HCT116 (cell line): ENCODE measurements at regions not wholly inside any gene's neighbourhood (a gene's known extent, or its start where the extent isn't known, plus 50 kb on each side); places are given as distances from the start of the nearest gene placed in this dataset.

Source experiments
- ATAC-seq: fragments of 200-7000 bp; cut with Tn5 transposase; 2 replicates; pipeline ENCODE4 v1.9.1; 2020; ENCODE audit warnings: mild to moderate bottlenecking, moderate library complexity
- BruUV-seq: library from RNA; stranded (reverse); fragments of 400-500 nt; replicated peaks from 2 replicates; lab custom pipeline; 2021; lab: Mats Ljungman, UMichigan
- CTCF ChIA-PET: fragments of 300-600 bp; sonication (Branson Sonifier 250); formaldehyde crosslinking; loops from one replicate; lab custom pipeline; 2021; ENCODE audit warnings: antibody characterized with exemption; lab: Charles Lee
- POLR2A ChIA-PET: fragments of 300-600, 350-600 bp; sonication (Branson Sonifier 250); formaldehyde crosslinking; loops from one replicate; lab custom pipeline; 2021; ENCODE audit warnings: antibody characterized with exemption; lab: Charles Lee
- RAD21 ChIA-PET, 2 experiments: fragments of 300-600 bp; sonication (Branson Sonifier 250); formaldehyde crosslinking; loops; one replicate each; lab custom pipeline; 2023; ENCODE audit warnings: low total read pairs in 2 of 2; ENCODE audit not compliant: uncharacterized antibody in 2 of 2, unreplicated experiment in 2 of 2, low non-redundant PET in 1 of 2; lab: Charles Lee
- DNase-seq: peaks from one replicate; pipeline ENCODE4 v3.0.0-alpha.2; 2010; ENCODE audit warnings: low read depth, low spot score
- H2AFZ ChIP-seq: fragments of 200-600 bp; shearing (Covaris generic), sonication (generic); 2 replicates; pipeline ENCODE4 v1.6.1; 2017; ENCODE audit warnings: low read depth, mixed run types, mixed read lengths, antibody characterized with exemption, low read length; ENCODE audit not compliant: poor library complexity, severe bottlenecking
- H3K27ac ChIP-seq: 2 replicates; pipeline ENCODE4 v1.5.1; 2012; ENCODE audit warnings: low read depth, low read length
- H3K27me3 ChIP-seq: fragments of 200-600 bp; sonication (generic); 2 replicates; pipeline ENCODE4 v1.6.1; 2016; ENCODE audit warnings: mixed run types, low read length, mixed read lengths; ENCODE audit not compliant: insufficient read depth
- H3K36me3 ChIP-seq, 2 experiments: fragments of 200-500 bp in 1 of 2; fragments of 200-600 bp in 1 of 2; sonication (Bioruptor generic) in 1 of 2; sonication (generic) in 1 of 2; 2 replicates each; pipeline versions ENCODE4 v1.5.1 to v1.6.1; 2014 to 2016; ENCODE audit warnings: low read length in 2 of 2, inconsistent platforms in 1 of 2, mixed read lengths in 1 of 2, mixed run types in 1 of 2; ENCODE audit not compliant: insufficient read depth in 2 of 2, control insufficient read depth in 1 of 2
- H3K4me1 ChIP-seq, 2 experiments: fragments of 200-600 bp in 1 of 2; sonication (generic) in 1 of 2; 2 replicates each; pipeline versions ENCODE4 v1.5.1 to v1.6.1; 2012 to 2017; ENCODE audit warnings: low read length in 2 of 2, inconsistent platforms in 1 of 2, mild to moderate bottlenecking in 1 of 2, mixed read lengths in 1 of 2, mixed run types in 1 of 2, moderate library complexity in 1 of 2; ENCODE audit not compliant: insufficient read depth in 2 of 2, control insufficient read depth in 1 of 2
- H3K4me2 ChIP-seq: fragments of 200-600 bp; sonication (generic); 2 replicates; pipeline ENCODE4 v1.6.1; 2017; ENCODE audit warnings: mixed run types, low read length, mixed read lengths
- H3K4me3 ChIP-seq, 2 experiments: fragments of 200-600 bp in 1 of 2; sonication (generic) in 1 of 2; replicated peaks in 1 of 2; 2 replicates each; pipeline ENCODE4 v1.5.1; 2011 to 2016; ENCODE audit warnings: low read length in 2 of 2, control low read depth in 1 of 2, low read depth in 1 of 2, mild to moderate bottlenecking in 1 of 2, mixed read lengths in 1 of 2, mixed run types in 1 of 2
- H3K79me2 ChIP-seq: fragments of 200-600 bp; sonication (generic); 2 replicates; pipeline ENCODE4 v1.6.1; 2017; ENCODE audit warnings: mild to moderate bottlenecking, mixed run types, low read length, moderate library complexity, mixed read lengths; ENCODE audit not compliant: insufficient read depth
- H3K9ac ChIP-seq: fragments of 200-600 bp; sonication (generic); 2 replicates; pipeline ENCODE4 v1.6.1; 2016; ENCODE audit warnings: low read length, mixed read lengths
- H3K9me2 ChIP-seq: fragments of 200-600 bp; sonication (generic), shearing (Covaris generic); 2 replicates; pipeline ENCODE4 v1.6.1; 2017; ENCODE audit warnings: mixed run types, mild to moderate bottlenecking, moderate library complexity; ENCODE audit not compliant: insufficient read depth
- H3K9me3 ChIP-seq, 2 experiments: fragments of 200-500 bp in 1 of 2; fragments of 200-600 bp in 1 of 2; sonication (Bioruptor generic) in 1 of 2; sonication (generic) in 1 of 2; 2 replicates each; pipeline ENCODE4 v1.6.1; 2014 to 2017; ENCODE audit warnings: low read length in 2 of 2, mixed read lengths in 2 of 2, inconsistent platforms in 1 of 2, low read depth in 1 of 2, mild to moderate bottlenecking in 1 of 2, mixed run types in 1 of 2, moderate library complexity in 1 of 2; ENCODE audit not compliant: control insufficient read depth in 1 of 2, insufficient read depth in 1 of 2
- H4K20me1 ChIP-seq: fragments of 200-600 bp; sonication (generic), shearing (Covaris generic); 2 replicates; pipeline ENCODE4 v1.6.1; 2017; ENCODE audit warnings: mixed run types, mild to moderate bottlenecking, moderate library complexity; ENCODE audit not compliant: insufficient read depth
- CEBPB ChIP-seq: IDR thresholded peaks from 2 replicates; pipeline ENCODE4 v1.6.1; 2012; ENCODE audit warnings: low read depth
- ELF1 ChIP-seq: IDR thresholded peaks from 2 replicates; pipeline ENCODE4 v1.6.1; 2012; ENCODE audit warnings: low read depth, borderline replicate concordance
- EZH2phosphoT487 ChIP-seq: fragments of 200-600 bp; IDR thresholded peaks from 2 replicates; pipeline ENCODE4 v1.6.1; 2018; ENCODE audit warnings: antibody characterized with exemption, borderline replicate concordance
- JUND ChIP-seq: IDR thresholded peaks from 2 replicates; pipeline ENCODE4 v1.6.1; 2012
- POLR2A ChIP-seq: IDR thresholded peaks from 2 replicates; pipeline ENCODE4 v1.7.0; 2011; ENCODE audit warnings: borderline replicate concordance; ENCODE audit not compliant: insufficient read depth, insufficient read length; ENCODE audit errors: extremely low read depth
- POLR2AphosphoS5 ChIP-seq: IDR thresholded peaks from 2 replicates; pipeline ENCODE4 v1.6.1; 2011; ENCODE audit warnings: mild to moderate bottlenecking, low read depth, low read length, moderate library complexity
- RAD21 ChIP-seq: IDR thresholded peaks from 2 replicates; pipeline ENCODE4 v1.6.1; 2012; ENCODE audit warnings: low read depth, mild to moderate bottlenecking
- TCF7L2 ChIP-seq: IDR thresholded peaks from 2 replicates; pipeline ENCODE4 v1.7.0; 2011; ENCODE audit warnings: borderline replicate concordance, inconsistent platforms; ENCODE audit not compliant: insufficient read depth, insufficient read length; ENCODE audit errors: extremely low read depth
- intact Hi-C: fragments of 100-400 bp; cut with micrococcal nuclease; formaldehyde crosslinking; loops from 2 replicates; pipeline ENCODE4 v1.10.0; 2022
- TF ChIP-seq, protein P1 (sequence below): IDR thresholded peaks from 2 replicates; pipeline ENCODE4 v1.6.1; 2011; ENCODE audit warnings: mild to moderate bottlenecking, low read length, moderate library complexity; ENCODE audit not compliant: insufficient replicate concordance; ENCODE audit errors: extremely low read depth
- TF ChIP-seq, protein P2 (sequence below), 3 experiments: fragments of 200-600 bp in 1 of 3; sonication (generic) in 1 of 3; IDR thresholded peaks in 2 of 3; conservative IDR thresholded peaks in 1 of 3; 2 replicates each; pipeline ENCODE4 v1.5.1; 2012 to 2017; ENCODE audit warnings: low read depth in 2 of 3, low read length in 2 of 3, antibody characterized with exemption in 1 of 3, borderline replicate concordance in 1 of 3, control low read depth in 1 of 3, mild to moderate bottlenecking in 1 of 3, mixed read lengths in 1 of 3, mixed run types in 1 of 3, moderate library complexity in 1 of 3; ENCODE audit not compliant: insufficient read depth in 1 of 3

DNA sequence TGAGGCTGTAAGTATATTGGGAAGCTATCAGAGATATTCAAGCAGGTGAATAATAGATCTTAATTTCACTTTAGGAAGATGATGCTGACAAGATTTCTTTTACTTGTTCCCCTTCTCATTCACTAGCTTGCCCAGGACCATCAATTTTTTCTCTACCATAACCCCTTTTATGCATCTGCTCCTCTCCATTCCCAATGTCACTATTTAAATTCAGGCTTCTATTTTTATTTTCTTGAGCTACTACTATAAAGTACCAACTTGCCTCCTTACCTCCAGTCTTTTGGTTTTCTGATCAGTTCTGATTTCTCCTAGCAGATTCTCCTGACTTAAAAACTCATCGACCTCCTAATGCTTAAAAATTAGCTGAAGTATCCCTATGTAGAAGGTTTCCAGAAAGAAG, 97.7 kb upstream of the SMIM30 start:
- no peak for ATAC-seq
- intact Hi-C loops: no loop called here
- ChIA-PET POLR2A (no interaction called here), RAD21 (no interaction called here), CTCF (no interaction called here)
- no peaks in the 10 kb centered on the region for H3K36me3 ChIP-seq
- no peaks in the 10 kb centered on the region for H4K20me1 ChIP-seq
- no peak overlapping the region for H3K27ac ChIP-seq
- no TSS peak for BruUV-seq
- no peaks in the 10 kb centered on the region for H3K79me2 ChIP-seq
- H3K9me2 ChIP-seq: no peaks in the 10 kb centered on the region
- no peak overlapping the region for H3K4me2 ChIP-seq
- H3K9me3 ChIP-seq: no peaks in the 10 kb centered on the region
- H3K9ac ChIP-seq: no peak overlapping the region
- TF ChIP-seq EZH2phosphoT487 (no peak), POLR2A (no peak), RAD21 (no peak), POLR2AphosphoS5 (no peak), JUND (no peak), CEBPB (no peak), TCF7L2 (no peak), ELF1 (no peak)
- TF ChIP-seq, protein P1, sequence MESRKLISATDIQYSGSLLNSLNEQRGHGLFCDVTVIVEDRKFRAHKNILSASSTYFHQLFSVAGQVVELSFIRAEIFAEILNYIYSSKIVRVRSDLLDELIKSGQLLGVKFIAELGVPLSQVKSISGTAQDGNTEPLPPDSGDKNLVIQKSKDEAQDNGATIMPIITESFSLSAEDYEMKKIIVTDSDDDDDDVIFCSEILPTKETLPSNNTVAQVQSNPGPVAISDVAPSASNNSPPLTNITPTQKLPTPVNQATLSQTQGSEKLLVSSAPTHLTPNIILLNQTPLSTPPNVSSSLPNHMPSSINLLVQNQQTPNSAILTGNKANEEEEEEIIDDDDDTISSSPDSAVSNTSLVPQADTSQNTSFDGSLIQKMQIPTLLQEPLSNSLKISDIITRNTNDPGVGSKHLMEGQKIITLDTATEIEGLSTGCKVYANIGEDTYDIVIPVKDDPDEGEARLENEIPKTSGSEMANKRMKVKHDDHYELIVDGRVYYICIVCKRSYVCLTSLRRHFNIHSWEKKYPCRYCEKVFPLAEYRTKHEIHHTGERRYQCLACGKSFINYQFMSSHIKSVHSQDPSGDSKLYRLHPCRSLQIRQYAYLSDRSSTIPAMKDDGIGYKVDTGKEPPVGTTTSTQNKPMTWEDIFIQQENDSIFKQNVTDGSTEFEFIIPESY: no peak
- TF ChIP-seq, protein P2, sequence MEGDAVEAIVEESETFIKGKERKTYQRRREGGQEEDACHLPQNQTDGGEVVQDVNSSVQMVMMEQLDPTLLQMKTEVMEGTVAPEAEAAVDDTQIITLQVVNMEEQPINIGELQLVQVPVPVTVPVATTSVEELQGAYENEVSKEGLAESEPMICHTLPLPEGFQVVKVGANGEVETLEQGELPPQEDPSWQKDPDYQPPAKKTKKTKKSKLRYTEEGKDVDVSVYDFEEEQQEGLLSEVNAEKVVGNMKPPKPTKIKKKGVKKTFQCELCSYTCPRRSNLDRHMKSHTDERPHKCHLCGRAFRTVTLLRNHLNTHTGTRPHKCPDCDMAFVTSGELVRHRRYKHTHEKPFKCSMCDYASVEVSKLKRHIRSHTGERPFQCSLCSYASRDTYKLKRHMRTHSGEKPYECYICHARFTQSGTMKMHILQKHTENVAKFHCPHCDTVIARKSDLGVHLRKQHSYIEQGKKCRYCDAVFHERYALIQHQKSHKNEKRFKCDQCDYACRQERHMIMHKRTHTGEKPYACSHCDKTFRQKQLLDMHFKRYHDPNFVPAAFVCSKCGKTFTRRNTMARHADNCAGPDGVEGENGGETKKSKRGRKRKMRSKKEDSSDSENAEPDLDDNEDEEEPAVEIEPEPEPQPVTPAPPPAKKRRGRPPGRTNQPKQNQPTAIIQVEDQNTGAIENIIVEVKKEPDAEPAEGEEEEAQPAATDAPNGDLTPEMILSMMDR (IDR thresholded peaks at IDR 0.05 in 2 of 3, conservative IDR thresholded peaks at IDR 0.05 in 1 of 3; ENCODE audit: borderline replicate concordance in 1 of 3, insufficient read depth in 1 of 3, low read depth in 2 of 3, low read length in 2 of 3): no peak
- no peaks in the 10 kb centered on the region for H3K27me3 ChIP-seq
- H3K4me1 ChIP-seq: no peaks in the 10 kb centered on the region
- no peak for DNase-seq
- H2AFZ ChIP-seq: no peak overlapping the region
- H3K4me3 ChIP-seq: no peak overlapping the region
